GM23338 (cell line): ENCODE measurements at regions not wholly inside any gene's neighbourhood (a gene's known extent, or its start where the extent isn't known, plus 50 kb on each side); places are given as distances from the start of the nearest gene placed in this dataset.

Experiments
- ATAC-seq: fragments of 200-7000 bp; cut with Tn5 transposase; 3 replicates; pipeline ENCODE4 v1.9.1; 2020
- DNase-seq: peaks from one replicate; pipeline ENCODE4 v3.0.0-alpha.2; 2015; ENCODE audit warnings: low spot score
- H2AFZ ChIP-seq: fragments of 200-600 bp; sonication (generic); 2 replicates; pipeline ENCODE4 v1.8.0; 2016; ENCODE audit warnings: antibody characterized with exemption, mild to moderate bottlenecking, moderate library complexity
- H3F3A ChIP-seq: fragments of 200-600 bp; sonication (generic); replicated peaks from 2 replicates; pipeline ENCODE4 v1.8.0; 2017; ENCODE audit warnings: antibody characterized with exemption, mixed run types, low read depth
- H3K27ac ChIP-seq: fragments of 200-600 bp; sonication (generic); 2 replicates; pipeline ENCODE4 v1.6.1; 2016; ENCODE audit warnings: low read depth
- H3K27me3 ChIP-seq: fragments of 200-600 bp; sonication (generic); 2 replicates; pipeline ENCODE4 v1.8.0; 2016; ENCODE audit warnings: mild to moderate bottlenecking, mixed run types, moderate library complexity; ENCODE audit not compliant: insufficient read depth
- H3K36me3 ChIP-seq: fragments of 200-600 bp; sonication (generic); 2 replicates; pipeline ENCODE4 v1.8.0; 2016; ENCODE audit warnings: mild to moderate bottlenecking; ENCODE audit not compliant: insufficient read depth
- H3K4me1 ChIP-seq: fragments of 200-600 bp; sonication (generic); 2 replicates; pipeline ENCODE4 v1.8.0; 2016; ENCODE audit warnings: mild to moderate bottlenecking, moderate library complexity; ENCODE audit not compliant: insufficient read depth
- H3K4me2 ChIP-seq: fragments of 200-600 bp; sonication (generic); 2 replicates; pipeline ENCODE4 v1.7.1; 2017; ENCODE audit warnings: mixed run types
- H3K4me3 ChIP-seq: fragments of 200-600 bp; sonication (generic); 2 replicates; pipeline ENCODE4 v1.6.1; 2016; ENCODE audit warnings: mixed run types
- H3K79me2 ChIP-seq: fragments of 200-600 bp; sonication (generic); replicated peaks from 2 replicates; pipeline ENCODE4 v1.8.0; 2017; ENCODE audit warnings: mild to moderate bottlenecking; ENCODE audit not compliant: insufficient read depth
- H3K9me2 ChIP-seq: fragments of 200-600 bp; sonication (generic); 2 replicates; pipeline ENCODE4 v1.8.0; 2017; ENCODE audit not compliant: insufficient read depth
- H4K20me1 ChIP-seq: fragments of 200-600 bp; sonication (generic); replicated peaks from 2 replicates; pipeline ENCODE4 v1.8.0; 2017; ENCODE audit warnings: mild to moderate bottlenecking; ENCODE audit not compliant: insufficient read depth
- H3K27ac Mint-ChIP-seq: 2 replicates; pipeline ENCODE4 v1.8.0; 2020; ENCODE audit warnings: inconsistent platforms, mild to moderate bottlenecking, moderate library complexity, mixed read lengths
- H3K27me3 Mint-ChIP-seq: 3 replicates; pipeline ENCODE4 v1.8.0; 2022; ENCODE audit warnings: low read depth, mild to moderate bottlenecking, moderate library complexity, mixed read lengths, inconsistent platforms; ENCODE audit not compliant: insufficient read depth, poor library complexity
- H3K36me3 Mint-ChIP-seq: 3 replicates; pipeline ENCODE4 v1.8.0; 2021; ENCODE audit warnings: low read depth, mild to moderate bottlenecking, inconsistent platforms, moderate library complexity, mixed read lengths
- H3K4me1 Mint-ChIP-seq: 3 replicates; pipeline ENCODE4 v1.8.0; 2020; ENCODE audit warnings: mild to moderate bottlenecking, inconsistent platforms, mixed read lengths
- H3K4me3 Mint-ChIP-seq: 3 replicates; pipeline ENCODE4 v1.8.0; 2021; ENCODE audit warnings: moderate library complexity, mild to moderate bottlenecking, inconsistent platforms, mixed read lengths
- H3K9me3 Mint-ChIP-seq: 3 replicates; pipeline ENCODE4 v1.8.0; 2020; ENCODE audit warnings: moderate library complexity, mild to moderate bottlenecking, inconsistent platforms, mixed read lengths
- CREB1 ChIP-seq: fragments of 250-450 bp; sonication (Bioruptor Pico); IDR thresholded peaks from 2 replicates; pipeline ENCODE4 v1.5.0; 2020; ENCODE audit warnings: low read depth, mild to moderate bottlenecking, moderate library complexity
- ETS1 ChIP-seq: IDR thresholded peaks from 2 replicates; pipeline ENCODE4 v1.6.1; 2016; ENCODE audit warnings: antibody characterized with exemption
- EZH2phosphoT487 ChIP-seq: fragments of 200-600 bp; sonication (generic); IDR thresholded peaks from one replicate; pipeline ENCODE4 v1.8.1; 2018; ENCODE audit warnings: antibody characterized with exemption; ENCODE audit not compliant: unreplicated experiment
- JUNB ChIP-seq: IDR thresholded peaks from one replicate; pipeline ENCODE4 v1.6.1; 2016; ENCODE audit warnings: antibody characterized with exemption; ENCODE audit not compliant: unreplicated experiment
- POLR2AphosphoS5 ChIP-seq: IDR thresholded peaks from 2 replicates; pipeline ENCODE4 v1.6.1; 2016; ENCODE audit warnings: antibody characterized with exemption, low read depth
- REST ChIP-seq: IDR thresholded peaks from one replicate; pipeline ENCODE4 v1.6.1; 2018; ENCODE audit warnings: antibody characterized with exemption; ENCODE audit not compliant: unreplicated experiment
- STAT1 ChIP-seq: IDR thresholded peaks from one replicate; pipeline ENCODE4 v1.6.1; 2016; ENCODE audit warnings: antibody characterized with exemption; ENCODE audit not compliant: unreplicated experiment
- ZNF331 ChIP-seq: fragments of 250-450 bp; sonication (Bioruptor Pico); IDR thresholded peaks from 2 replicates; pipeline ENCODE4 v1.5.0; 2020; ENCODE audit warnings: low read depth, mild to moderate bottlenecking, moderate library complexity
- ZNF462 ChIP-seq: fragments of 250-450 bp; sonication (Bioruptor Pico); IDR thresholded peaks from 2 replicates; pipeline ENCODE4 v1.5.0; 2020; ENCODE audit warnings: mild to moderate bottlenecking, moderate library complexity

GRCh38 chr1:36730599-36730998 lies 247.9 kb upstream of the CSF3R start:
- ATAC-seq: no peak; the same call in 1 of the 3 replicates
- H2AFZ ChIP-seq: 0 out of 2 replicates have a peak overlapping the region, but pooled peaks have one; percentile 32
- no peaks in the 10 kb centered on the region for H3K79me2 ChIP-seq
- H3K27ac ChIP-seq: no peak overlapping the region
- H3K36me3 ChIP-seq: no peaks in the 10 kb centered on the region
- Mint-ChIP-seq H3K36me3 (no peaks in the 10 kb centered on the region), H3K9me3 (no peaks in the 10 kb centered on the region), H3K27ac (no peak overlapping the region), H3K4me3 (no peak overlapping the region), H3K4me1 (peaks cover 19% of the 10 kb centered on the region), H3K27me3 (peaks cover 3% of the 10 kb centered on the region)
- H3K27me3 ChIP-seq: no peaks in the 10 kb centered on the region
- no peak overlapping the region for H3K4me2 ChIP-seq
- peaks cover 14% of the 10 kb centered on the region; the same call in 1 of the 2 replicates for H3K9me2 ChIP-seq
- no peak overlapping the region for H3K4me3 ChIP-seq
- TF ChIP-seq ETS1 (no peak), JUNB (no peak)
- H3K4me1 ChIP-seq: no peaks in the 10 kb centered on the region
- no peaks in the 10 kb centered on the region for H3F3A ChIP-seq
- no peak for DNase-seq
- H4K20me1 ChIP-seq: no peaks in the 10 kb centered on the region

- Mint-ChIP-seq H3K36me3 (no peaks in the 10 kb centered on the region), H3K27ac (peak overlapping the region; percentile 28; the same call in 1 of the 2 replicates), H3K9me3 (no peaks in the 10 kb centered on the region), H3K4me3 (no peak overlapping the region), H3K27me3 (peaks cover 3% of the 10 kb centered on the region), H3K4me1 (peaks cover 19% of the 10 kb centered on the region)
- Histone ChIP-seq H3K36me3 (no peaks in the 10 kb centered on the region), H3K27ac (no peak overlapping the region), H4K20me1 (no peaks in the 10 kb centered on the region), H2AFZ (0 out of 2 replicates have a peak overlapping the region, but pooled peaks have one; percentile 32), H3K27me3 (no peaks in the 10 kb centered on the region), H3K4me2 (no peak overlapping the region), H3K4me1 (no peaks in the 10 kb centered on the region), H3K79me2 (no peaks in the 10 kb centered on the region), H3K9me2 (peaks cover 7% of the 10 kb centered on the region; the same call in 1 of the 2 replicates), H3K4me3 (no peak overlapping the region), H3F3A (no peaks in the 10 kb centered on the region)
- ATAC-seq: no peak
- no peak for DNase-seq
- TF ChIP-seq EZH2phosphoT487 (no peak), ZNF331 (CRISPR knock-in tag) (no peak), POLR2AphosphoS5 (no peak), REST (no peak), ZNF462 (CRISPR knock-in tag) (no peak), CREB1 (CRISPR knock-in tag) (no peak), STAT1 (no peak)
Observed at GRCh38 chr1:36729716-36730510, 247.2 kb upstream of the CSF3R start.
